ENCODE measurements at regions not wholly inside any gene's neighbourhood (a gene's known extent, or its start where the extent isn't known, plus 50 kb on each side); places are given as distances from the start of the nearest gene placed in this dataset.

GRCh38 chr11:11069841-11070835 lies 212.3 kb upstream of the ZBED5 start:
- TF ChIP-seq, protein P1, sequence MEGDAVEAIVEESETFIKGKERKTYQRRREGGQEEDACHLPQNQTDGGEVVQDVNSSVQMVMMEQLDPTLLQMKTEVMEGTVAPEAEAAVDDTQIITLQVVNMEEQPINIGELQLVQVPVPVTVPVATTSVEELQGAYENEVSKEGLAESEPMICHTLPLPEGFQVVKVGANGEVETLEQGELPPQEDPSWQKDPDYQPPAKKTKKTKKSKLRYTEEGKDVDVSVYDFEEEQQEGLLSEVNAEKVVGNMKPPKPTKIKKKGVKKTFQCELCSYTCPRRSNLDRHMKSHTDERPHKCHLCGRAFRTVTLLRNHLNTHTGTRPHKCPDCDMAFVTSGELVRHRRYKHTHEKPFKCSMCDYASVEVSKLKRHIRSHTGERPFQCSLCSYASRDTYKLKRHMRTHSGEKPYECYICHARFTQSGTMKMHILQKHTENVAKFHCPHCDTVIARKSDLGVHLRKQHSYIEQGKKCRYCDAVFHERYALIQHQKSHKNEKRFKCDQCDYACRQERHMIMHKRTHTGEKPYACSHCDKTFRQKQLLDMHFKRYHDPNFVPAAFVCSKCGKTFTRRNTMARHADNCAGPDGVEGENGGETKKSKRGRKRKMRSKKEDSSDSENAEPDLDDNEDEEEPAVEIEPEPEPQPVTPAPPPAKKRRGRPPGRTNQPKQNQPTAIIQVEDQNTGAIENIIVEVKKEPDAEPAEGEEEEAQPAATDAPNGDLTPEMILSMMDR (conservative IDR thresholded peaks at IDR 0.05; ENCODE audit: low read length): no peak
- no peak for TF ChIP-seq EZH2phosphoT487 (IDR thresholded peaks at IDR 0.05; ENCODE audit: borderline replicate concordance, low read depth, low read length)

Measured in OCI-LY7 (cell line).